ENCODE measurements at regions not wholly inside any gene's neighbourhood (a gene's known extent, or its start where the extent isn't known, plus 50 kb on each side); places are given as distances from the start of the nearest gene placed in this dataset.
A peak's percentile ranks its signal among the peaks of the same experiment; 100 is the strongest.

- no peak for DNase-seq
Observed at GRCh38 chr18:64981915-64982314, 768.9 kb upstream of the CDH7 start.

- DNase-seq, result no peak
Observed at GRCh38 chr18:64979791-64980190, 771.0 kb upstream of the CDH7 start.

GRCh38 chr18:64974391-64975125 is 776.3 kb upstream of the CDH7 start:
- no peak for DNase-seq

GRCh38 chr18:64972545-64972944 is 778.3 kb upstream of the CDH7 start:
- DNase-seq, result no peak

- peak; percentile 14 for DNase-seq
Observed at GRCh38 chr18:64966667-64967066, 784.1 kb upstream of the CDH7 start.

GRCh38 chr18:64956465-64956864 is 794.3 kb upstream of the CDH7 start:
- DNase-seq, result no peak

- no peak for DNase-seq
Observed at GRCh38 chr18:64949885-64950284, 800.9 kb upstream of the CDH7 start.

GRCh38 chr18:64936671-64937070 is 787.8 kb upstream of the LINC00305 start:
- DNase-seq, result no peak

- no peak for DNase-seq
Observed at GRCh38 chr18:64929036-64929435, 780.1 kb upstream of the LINC00305 start.

GRCh38 chr18:64919971-64920570 is 771.2 kb upstream of the LINC00305 start:
- DNase-seq, result no peak

GRCh38 chr18:64918851-64919250 is 770.0 kb upstream of the LINC00305 start:
- DNase-seq, result no peak

GRCh38 chr18:64893349-64893748 is 744.5 kb upstream of the LINC00305 start:
- no peak for DNase-seq

GRCh38 chr18:64888956-64889355 is 740.1 kb upstream of the LINC00305 start:
- no peak for DNase-seq

GRCh38 chr18:64886995-64887394 is 738.1 kb upstream of the LINC00305 start:
- DNase-seq, result no peak

- no peak for DNase-seq
Observed at GRCh38 chr18:64882896-64883295, 734.0 kb upstream of the LINC00305 start.

- DNase-seq, result no peak
Observed at GRCh38 chr18:64876833-64877232, 727.9 kb upstream of the LINC00305 start.

GRCh38 chr18:64872710-64873458 is 724.0 kb upstream of the LINC00305 start:
- no peak for DNase-seq

GRCh38 chr18:64854112-64854511 is 705.2 kb upstream of the LINC00305 start:
- DNase-seq, result no peak

GRCh38 chr18:64852281-64852680 is 703.4 kb upstream of the LINC00305 start:
- DNase-seq, result no peak

GRCh38 chr18:64851726-64852125 is 702.8 kb upstream of the LINC00305 start:
- no peak for DNase-seq

- no peak for DNase-seq
Observed at GRCh38 chr18:64850791-64851190, 701.9 kb upstream of the LINC00305 start.

- no peak for DNase-seq
Observed at GRCh38 chr18:64840911-64841701, 692.2 kb upstream of the LINC00305 start.

- no peak for DNase-seq
Observed at GRCh38 chr18:64810354-64810753, 661.5 kb upstream of the LINC00305 start.

Measured in NCI-H510A (cell line).